ENCODE measurements at regions not wholly inside any gene's neighbourhood (a gene's known extent, or its start where the extent isn't known, plus 50 kb on each side); places are given as distances from the start of the nearest gene placed in this dataset.

DNA sequence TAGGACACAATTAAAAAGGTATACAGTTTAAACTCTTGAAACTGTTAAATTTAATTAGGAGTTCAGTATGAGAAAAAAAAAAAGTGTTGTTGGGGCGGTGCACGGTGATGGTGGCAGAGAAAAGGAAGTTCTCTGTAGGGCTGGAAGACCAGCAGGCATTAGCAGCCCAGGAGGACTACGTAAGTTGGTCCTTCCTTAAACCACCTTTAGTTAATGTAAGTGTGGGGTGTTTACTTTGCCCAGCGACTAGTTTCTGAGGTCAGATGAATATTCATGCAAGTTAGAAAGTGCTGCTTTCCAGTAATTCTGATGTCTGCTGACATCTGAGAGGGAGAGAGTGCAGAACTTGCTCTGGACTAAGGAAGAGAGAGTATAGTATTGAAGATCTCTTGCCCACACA, 54.9 kb downstream of the NKX2-1 start:
- in situ Hi-C loops (cut with HindIII; ENCODE audit: low pct_unique_long_range_greater_than_20kb, low sequenced_read_pairs) = no loop called here
- DNase-seq (ENCODE audit: low read depth) = no peak

DNA sequence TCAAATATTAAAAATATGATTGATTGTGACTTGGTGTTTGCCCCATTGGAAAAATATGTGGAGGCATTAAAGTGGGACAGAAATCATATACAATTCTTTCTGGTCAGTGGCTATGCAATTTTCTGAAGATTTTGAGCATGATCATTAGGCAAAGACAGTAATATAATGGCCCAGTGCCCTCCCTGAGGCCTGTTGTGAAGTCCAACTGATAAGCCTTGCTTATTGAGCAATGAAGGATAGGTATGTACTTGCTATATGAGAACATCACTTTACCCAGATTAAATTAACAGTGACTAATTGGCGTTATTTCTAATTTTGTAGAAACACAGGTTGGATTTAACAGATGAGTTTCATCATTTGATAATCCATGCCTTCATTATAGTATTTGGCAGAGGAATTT, 57.1 kb downstream of the NKX2-1 start:
- no peak for DNase-seq (ENCODE audit: low read depth)
- in situ Hi-C loops (cut with HindIII; ENCODE audit: low pct_unique_long_range_greater_than_20kb, low sequenced_read_pairs) = no loop called here

DNA sequence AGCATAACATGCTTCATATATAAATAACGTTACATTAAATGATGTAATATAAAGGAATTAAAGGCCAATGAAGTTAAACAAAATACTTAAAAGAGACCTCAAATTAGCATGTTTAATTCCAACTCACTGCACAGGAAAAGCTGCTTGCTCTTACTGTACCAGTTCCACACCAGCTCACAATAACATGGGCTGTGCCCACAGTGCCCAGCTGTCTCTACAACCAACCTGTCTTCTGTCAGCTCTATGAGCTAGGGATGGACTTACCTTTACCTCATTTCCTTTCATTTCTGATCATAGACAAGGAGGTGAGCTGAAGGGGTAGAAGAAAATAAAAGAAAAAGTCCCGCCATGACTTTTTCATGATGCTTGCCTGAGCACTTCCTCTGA, 64.8 kb downstream of the NKX2-1 start:
- no peak for DNase-seq (ENCODE audit: low read depth)
- in situ Hi-C loops (cut with HindIII; ENCODE audit: low pct_unique_long_range_greater_than_20kb, low sequenced_read_pairs) = no loop called here

DNA sequence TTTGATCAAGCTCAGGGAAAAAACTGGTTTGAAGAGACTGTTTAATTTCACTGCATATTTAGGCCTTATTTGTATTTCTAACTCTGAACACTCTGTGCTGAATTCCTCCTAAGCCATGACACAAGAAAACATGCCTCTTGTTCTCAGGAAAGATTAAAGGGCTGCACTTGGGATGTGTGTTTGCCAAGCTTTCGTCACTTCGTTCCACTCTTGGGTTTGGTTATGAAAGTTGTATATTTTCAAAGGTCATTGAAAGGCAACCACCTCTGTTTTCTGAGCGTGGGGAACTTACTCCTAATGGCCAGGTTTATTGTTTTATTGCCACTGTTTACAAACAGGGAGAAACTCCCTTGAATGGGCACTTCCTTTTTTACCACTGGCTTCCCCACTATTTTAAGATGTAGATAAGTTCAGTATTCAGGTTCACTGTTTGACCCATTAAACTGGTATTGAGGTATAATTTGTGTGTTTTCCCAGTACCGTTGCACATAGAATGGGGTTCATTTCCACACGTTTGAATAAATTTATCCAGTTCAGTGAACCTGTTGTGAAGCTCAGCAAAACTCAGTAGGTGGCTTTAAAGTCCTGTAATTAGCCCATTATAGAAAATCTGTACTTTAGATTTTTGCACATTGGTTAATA, 65.3 kb downstream of the NKX2-1 start:
- no peak for DNase-seq (ENCODE audit: low read depth)
- in situ Hi-C loops (cut with HindIII; ENCODE audit: low pct_unique_long_range_greater_than_20kb, low sequenced_read_pairs) = no loop called here

DNA sequence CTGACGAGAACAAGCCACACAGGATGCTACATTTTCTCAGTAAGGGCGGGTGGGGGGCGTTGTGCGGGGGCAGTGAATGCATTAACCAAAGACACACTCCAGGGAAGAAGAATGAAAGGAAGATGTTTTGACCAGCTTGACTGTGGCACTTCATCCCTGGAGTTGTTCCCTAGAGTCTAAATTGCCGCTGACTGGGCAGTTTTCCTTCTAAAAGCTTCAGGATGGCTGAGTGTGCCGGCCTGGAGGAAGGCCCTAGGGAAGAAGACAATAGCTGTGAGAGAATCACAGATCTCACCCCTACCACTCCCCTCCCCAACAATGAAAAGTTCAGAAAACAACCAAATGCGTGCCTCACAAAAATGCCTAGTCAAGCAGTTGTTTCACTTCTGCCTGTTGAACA, 67.2 kb downstream of the NKX2-1 start:
- in situ Hi-C loops (cut with HindIII; ENCODE audit: low pct_unique_long_range_greater_than_20kb, low sequenced_read_pairs) = no loop called here
- DNase-seq (ENCODE audit: low read depth) = no peak

DNA sequence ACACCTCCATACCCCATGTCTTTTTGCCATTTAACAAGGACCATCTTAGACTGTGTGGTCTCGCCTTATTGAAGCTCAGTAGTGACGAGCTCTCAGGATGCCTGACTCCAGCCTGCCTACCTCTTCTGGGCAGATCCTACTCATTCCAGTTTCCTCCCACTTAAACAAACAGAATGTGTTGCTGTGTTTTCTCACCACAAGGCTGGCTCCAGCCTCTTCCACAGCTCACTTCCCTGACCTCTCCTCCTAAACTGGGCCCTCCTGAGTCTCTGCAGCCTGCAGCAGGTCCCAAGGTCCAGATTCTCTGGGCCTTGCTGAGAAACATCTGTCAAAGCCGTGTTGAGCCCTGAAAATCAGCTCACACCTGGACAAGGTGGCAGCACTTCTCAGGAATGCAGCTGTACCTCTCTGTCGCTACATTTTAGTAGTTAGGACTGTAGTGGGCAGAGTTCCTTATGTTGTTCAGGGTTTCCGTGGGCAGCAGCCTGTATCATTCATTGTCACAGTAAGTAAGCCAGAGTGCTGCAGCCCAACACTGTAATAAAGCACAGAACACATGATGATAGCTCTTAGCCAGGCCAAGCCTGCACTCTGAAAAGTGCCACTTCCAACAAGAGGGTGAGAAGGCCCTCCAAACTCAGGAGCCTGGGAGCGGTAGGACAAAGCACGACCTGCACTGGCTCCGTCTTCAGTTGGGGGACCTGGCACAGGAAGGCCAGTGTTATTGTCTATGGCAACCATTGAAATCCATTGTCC, 68.5 kb downstream of the NKX2-1 start:
- no peak for DNase-seq (ENCODE audit: low read depth)
- in situ Hi-C loops (cut with HindIII; ENCODE audit: low pct_unique_long_range_greater_than_20kb, low sequenced_read_pairs) = no loop called here

DNA sequence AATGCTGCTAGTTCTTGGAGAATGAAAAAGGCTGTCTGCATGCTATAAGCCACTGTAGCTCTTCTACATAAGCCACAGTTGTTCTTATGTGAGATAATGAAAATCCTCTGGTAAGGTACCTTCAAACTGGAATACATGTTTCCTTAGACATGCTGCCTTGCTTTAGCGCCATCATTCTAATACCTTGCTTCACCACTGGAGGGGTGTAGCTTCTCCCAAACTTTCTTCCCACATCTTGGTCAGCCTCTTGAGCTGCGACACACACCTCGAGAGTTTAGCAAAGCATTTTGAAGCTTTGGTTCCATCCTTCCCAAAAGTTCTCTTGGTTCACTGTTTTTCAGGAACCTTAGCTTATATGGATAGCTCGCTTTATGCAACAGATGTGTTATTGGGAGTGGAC, 69.5 kb downstream of the NKX2-1 start:
- DNase-seq (ENCODE audit: low read depth) = no peak
- in situ Hi-C loops (cut with HindIII; ENCODE audit: low pct_unique_long_range_greater_than_20kb, low sequenced_read_pairs) = no loop called here

DNA sequence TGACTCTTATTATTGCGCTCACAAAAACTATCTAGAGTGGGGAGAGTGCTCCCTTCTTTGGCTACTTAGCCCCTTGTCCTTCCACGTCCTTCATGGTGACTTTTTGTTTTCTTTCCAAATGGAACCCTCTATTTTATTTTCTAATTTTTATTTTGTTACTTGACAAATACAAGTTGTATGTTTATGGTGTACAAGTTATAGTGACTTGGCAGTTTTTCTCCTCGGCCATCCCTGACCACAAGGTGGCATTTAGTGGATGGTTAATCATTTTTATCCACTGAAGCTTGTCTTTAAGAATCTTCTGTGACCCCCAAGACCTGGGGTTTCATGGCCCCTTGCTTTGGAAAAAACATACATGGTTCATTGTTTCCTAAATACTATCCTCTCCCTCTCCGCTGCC, 70.1 kb downstream of the NKX2-1 start:
- in situ Hi-C loops (cut with HindIII; ENCODE audit: low pct_unique_long_range_greater_than_20kb, low sequenced_read_pairs) = no loop called here
- DNase-seq (ENCODE audit: low read depth) = peak; percentile 14

DNA sequence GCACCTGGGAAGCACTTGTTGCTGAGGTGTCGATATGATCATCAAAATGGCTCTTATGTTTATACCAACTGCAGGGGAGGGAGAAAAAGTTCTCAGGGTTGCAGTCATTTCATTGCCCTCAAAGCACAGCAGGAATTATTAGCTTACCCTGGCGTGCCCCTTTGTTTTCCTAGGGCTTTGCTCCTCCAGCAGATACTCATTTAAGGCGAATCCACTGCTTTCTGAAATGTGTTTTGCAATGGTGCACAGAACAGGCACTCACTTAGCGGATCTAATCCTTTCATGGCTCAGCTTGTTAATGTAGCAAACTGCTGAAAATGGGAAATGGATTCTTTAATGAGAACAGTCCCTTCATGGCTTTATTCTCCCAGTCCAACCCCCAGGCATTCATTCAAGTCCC, 76.7 kb downstream of the NKX2-1 start:
- in situ Hi-C loops (cut with HindIII; ENCODE audit: low pct_unique_long_range_greater_than_20kb, low sequenced_read_pairs) = no loop called here

DNA sequence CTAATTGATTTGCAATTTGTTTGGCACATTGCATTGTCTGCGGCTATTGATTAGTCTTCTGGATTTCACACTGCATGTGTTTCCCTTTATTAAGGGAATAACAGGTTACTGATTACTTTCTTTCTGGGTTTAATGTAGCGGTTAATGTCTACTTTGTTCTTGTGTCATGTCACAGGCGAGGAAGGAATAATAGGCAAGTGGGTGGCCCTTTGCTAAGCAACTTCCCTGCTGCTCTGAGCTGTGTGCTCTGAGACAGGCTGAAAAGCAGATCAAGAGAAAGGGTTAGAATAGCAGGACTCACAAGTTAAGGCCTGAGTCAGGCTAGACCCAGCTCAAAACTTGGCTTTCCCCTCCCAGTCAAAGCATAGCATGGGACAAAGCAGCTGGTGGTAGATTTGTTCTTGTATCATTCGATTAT, 77.2 kb downstream of the NKX2-1 start:
- DNase-seq (ENCODE audit: low read depth) = no peak
- in situ Hi-C loops (cut with HindIII; ENCODE audit: low pct_unique_long_range_greater_than_20kb, low sequenced_read_pairs) = no loop called here

More for the DNA sequence above, 76.7 kb downstream of the NKX2-1 start:
- DNase-seq (ENCODE audit: low read depth) = no peak

DNA sequence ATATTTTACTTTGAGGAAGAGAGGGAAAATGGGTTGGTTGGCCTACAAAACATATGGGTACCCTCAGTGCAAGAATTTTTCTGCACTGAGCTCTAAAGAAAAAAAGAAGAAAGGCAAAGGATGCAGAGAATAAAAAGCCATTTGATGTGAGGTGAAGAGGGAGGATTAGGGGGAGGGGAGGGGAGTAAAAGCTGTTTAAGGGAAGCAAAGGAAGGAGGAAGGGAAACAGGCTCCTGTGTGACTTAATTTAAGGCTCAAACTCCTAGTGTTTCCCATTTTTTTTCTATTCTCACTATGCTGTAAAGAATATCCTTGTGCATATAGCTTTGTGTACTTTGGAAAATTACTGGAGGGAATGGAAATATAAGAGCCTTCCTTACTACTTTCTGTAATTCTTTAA, 78.7 kb downstream of the NKX2-1 start:
- in situ Hi-C loops (cut with HindIII; ENCODE audit: low pct_unique_long_range_greater_than_20kb, low sequenced_read_pairs) = no loop called here
- DNase-seq (ENCODE audit: low read depth) = no peak

DNA sequence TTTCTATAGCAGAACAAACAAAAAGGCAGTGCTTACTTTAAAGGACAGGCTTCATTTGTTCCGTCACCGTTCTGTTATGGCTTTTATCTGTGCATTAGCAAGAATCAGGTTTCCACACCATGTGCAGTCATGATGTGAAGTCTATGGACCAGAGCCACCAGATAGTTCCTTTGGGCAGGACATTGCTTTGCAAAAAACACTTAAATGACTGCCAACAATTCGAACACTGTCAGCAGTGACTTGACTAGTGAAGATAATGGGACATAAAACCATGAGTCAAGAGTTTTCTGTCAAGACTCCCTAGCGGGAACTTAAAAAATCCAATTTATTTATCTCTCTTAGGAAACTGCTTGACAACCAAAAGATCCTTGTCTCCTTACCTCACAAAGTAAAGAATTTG, 80.3 kb downstream of the NKX2-1 start:
- in situ Hi-C loops (cut with HindIII; ENCODE audit: low pct_unique_long_range_greater_than_20kb, low sequenced_read_pairs) = no loop called here
- DNase-seq (ENCODE audit: low read depth) = no peak

DNA sequence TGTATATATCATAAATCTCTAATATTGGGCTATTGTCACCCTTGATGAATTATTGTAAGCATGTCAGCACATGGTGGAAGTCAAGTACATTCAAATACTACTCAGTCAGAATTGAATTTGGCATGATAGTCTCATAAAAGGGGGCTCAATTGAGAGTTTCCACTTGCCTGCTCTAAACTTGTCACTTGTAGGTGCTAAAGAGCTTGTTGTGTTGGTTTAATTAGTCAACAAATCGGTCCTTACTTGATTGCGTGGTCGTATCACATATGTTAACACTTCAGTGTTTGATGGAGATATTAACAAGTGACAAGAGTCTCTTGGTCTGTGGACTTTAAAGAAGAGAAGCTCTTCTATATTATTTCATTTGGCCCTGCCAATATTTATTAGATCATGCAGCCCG, 81.1 kb downstream of the NKX2-1 start:
- in situ Hi-C loops (cut with HindIII; ENCODE audit: low pct_unique_long_range_greater_than_20kb, low sequenced_read_pairs) = no loop called here
- DNase-seq (ENCODE audit: low read depth) = no peak

DNA sequence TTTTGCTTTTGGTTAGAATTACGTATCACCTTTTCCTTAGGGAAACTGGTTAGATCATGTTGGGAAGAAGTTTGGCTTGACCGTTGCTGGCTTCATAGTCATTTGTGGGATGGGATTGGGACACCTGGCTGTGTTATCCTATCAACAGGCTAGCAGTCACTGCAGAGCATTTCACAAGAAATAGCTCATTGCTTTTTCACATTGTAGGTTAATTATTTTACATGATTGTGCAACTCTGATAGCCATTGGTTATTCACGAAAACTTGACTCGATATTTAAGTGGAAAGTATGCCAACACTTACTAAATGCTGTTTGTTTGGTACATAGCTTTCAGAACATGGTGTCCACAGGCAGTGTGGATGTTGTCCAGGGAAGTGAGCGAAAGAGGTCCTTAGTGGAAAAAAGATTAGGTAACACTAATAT, 89.4 kb downstream of the NKX2-1 start:
- no peak for DNase-seq (ENCODE audit: low read depth)
- in situ Hi-C loops (cut with HindIII; ENCODE audit: low pct_unique_long_range_greater_than_20kb, low sequenced_read_pairs) = no loop called here

DNA sequence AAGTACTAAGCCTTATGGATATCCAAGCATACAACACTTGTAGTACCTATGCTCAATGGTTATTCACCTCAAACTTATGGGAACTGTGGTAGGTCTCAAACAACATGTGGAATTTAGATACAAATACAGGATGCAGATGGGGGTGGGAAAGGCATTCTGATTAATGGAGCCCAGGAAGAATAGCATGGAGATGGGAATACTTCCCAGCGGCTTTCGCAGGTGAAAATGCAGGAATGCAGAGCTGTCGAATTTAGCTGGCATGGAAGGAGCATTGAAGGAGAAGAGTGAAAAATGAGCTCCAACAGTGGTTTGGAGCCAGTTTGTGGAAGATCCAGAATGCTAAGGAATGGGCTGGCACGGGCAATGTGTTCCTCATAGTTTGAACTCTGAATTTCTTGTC, 89.9 kb downstream of the NKX2-1 start:
- in situ Hi-C loops (cut with HindIII; ENCODE audit: low pct_unique_long_range_greater_than_20kb, low sequenced_read_pairs) = no loop called here
- DNase-seq (ENCODE audit: low read depth) = no peak

DNA sequence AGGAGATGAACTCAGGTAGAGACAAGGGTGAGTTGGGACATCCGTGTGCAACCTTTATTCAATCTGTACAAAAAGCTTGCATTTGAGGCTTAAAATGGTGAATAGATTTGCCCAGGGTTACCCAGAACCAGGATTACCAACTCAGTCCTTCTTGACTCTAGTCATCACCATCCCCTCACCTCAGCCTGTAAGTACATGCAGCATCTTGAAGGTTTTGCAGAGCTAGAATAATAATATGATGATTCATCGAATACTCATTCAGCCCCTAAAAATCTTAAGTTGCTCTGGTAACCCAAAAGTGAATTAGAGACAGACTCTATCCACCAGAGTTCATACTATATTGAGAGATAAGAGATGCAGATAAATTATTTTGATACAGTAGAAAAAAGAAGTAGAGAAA, 90.3 kb downstream of the NKX2-1 start:
- DNase-seq (ENCODE audit: low read depth) = no peak
- in situ Hi-C loops (cut with HindIII; ENCODE audit: low pct_unique_long_range_greater_than_20kb, low sequenced_read_pairs) = no loop called here

DNA sequence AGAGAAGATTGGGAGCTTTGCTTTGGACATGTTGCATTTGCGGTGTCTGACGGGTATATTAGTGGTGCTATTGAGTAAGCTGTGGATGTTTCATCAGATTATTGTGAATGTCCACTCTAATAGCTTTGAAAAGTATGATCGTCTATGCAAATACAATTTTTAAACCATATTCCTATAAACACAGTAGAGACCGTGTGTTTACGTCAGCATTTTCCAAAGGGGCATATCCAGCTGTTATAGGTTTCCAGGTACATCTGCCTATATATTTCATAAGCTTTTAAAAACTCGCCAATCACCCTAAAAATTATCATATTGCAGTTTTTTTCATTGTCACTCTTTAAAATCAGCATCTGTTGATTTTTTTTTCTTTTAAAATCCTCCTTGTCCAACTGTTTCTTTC, 91.7 kb downstream of the NKX2-1 start:
- no peak for DNase-seq (ENCODE audit: low read depth)
- in situ Hi-C loops (cut with HindIII; ENCODE audit: low pct_unique_long_range_greater_than_20kb, low sequenced_read_pairs) = no loop called here

DNA sequence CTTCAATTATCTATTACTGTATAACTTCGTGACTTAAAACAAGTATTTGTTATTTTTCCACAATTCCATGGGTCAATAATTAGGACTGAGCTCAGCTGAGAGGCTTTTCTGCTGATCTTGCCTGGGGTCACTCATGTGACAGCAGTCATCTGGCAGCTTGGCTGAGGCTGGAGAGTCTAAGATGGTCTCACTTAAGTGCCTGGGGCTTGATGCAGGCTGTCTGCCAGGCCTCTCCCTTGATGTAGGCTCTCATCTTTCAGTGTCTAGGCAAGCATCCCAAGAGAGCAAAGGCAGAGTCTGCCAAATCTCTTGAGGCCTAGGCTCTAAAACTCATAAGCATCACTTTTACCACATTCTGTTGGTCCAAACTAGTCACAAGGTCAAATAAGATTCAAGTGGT, 93.2 kb downstream of the NKX2-1 start:
- DNase-seq (ENCODE audit: low read depth) = no peak
- in situ Hi-C loops (cut with HindIII; ENCODE audit: low pct_unique_long_range_greater_than_20kb, low sequenced_read_pairs) = no loop called here

DNA sequence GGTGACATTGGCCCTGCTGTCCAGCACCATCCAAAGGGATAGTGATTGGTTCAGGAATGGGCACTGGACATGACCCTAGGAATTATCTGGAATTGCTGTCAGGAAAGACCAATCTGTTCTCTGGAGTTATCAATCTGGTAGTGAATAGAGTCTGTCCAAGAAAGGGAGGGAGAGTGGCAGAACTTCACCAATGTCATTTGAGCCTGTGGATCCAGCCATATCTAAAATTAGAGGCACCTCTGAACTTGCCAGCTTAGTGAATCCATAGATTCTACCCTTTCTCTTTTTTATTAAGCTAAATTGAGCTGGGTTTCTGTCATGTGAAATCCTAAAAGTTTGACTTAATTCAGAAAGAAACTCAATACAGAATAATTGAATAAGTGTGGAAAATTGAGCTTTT, 93.9 kb downstream of the NKX2-1 start:
- in situ Hi-C loops (cut with HindIII; ENCODE audit: low pct_unique_long_range_greater_than_20kb, low sequenced_read_pairs) = no loop called here

DNA sequence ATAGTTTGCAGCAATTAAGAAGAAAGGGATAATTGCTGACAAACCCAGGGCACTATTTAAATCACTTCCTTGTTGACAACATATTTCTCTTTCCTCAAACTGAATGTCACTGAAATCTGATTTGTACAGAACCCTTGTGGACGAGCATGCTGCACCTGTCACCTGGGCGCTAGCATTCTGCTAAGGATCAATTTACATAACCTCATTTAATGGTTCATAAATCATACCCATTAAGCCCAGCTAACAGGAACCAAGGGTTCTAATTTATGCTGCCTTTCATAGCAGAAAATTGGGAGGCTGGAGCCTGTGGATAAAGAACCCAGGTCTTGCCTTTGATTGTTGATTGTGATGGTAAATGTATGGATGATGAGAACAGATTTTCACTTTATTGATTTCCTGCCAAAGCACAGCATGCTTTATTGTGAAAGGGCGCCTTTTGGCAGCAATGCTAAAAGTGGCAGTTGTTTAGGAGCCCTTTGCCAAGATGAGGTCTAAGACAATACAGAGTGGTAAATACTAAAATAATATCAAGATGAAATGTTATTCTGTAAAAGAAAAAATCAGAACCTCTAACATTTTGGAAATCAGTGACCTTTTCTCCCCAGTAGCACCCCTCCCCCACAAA, 95.4 kb downstream of the NKX2-1 start:
- no peak for DNase-seq (ENCODE audit: low read depth)
- in situ Hi-C loops (cut with HindIII; ENCODE audit: low pct_unique_long_range_greater_than_20kb, low sequenced_read_pairs) = no loop called here

More for the DNA sequence above, 93.9 kb downstream of the NKX2-1 start:
- no peak for DNase-seq (ENCODE audit: low read depth)
